Erythroblast (primary cell): ENCODE measurements at regions not wholly inside any gene's neighbourhood (a gene's known extent, or its start where the extent isn't known, plus 50 kb on each side); places are given as distances from the start of the nearest gene placed in this dataset.

Experiments
- GATA1 ChIP-seq: IDR thresholded peaks from 2 replicates; pipeline ENCODE4 v1.6.1; 2011; ENCODE audit warnings: low read depth, mild to moderate bottlenecking, control low read depth, low read length, moderate library complexity
- POLR2A ChIP-seq: IDR thresholded peaks from 2 replicates; pipeline ENCODE4 v1.6.1; 2011; ENCODE audit warnings: mild to moderate bottlenecking, low read length

DNA sequence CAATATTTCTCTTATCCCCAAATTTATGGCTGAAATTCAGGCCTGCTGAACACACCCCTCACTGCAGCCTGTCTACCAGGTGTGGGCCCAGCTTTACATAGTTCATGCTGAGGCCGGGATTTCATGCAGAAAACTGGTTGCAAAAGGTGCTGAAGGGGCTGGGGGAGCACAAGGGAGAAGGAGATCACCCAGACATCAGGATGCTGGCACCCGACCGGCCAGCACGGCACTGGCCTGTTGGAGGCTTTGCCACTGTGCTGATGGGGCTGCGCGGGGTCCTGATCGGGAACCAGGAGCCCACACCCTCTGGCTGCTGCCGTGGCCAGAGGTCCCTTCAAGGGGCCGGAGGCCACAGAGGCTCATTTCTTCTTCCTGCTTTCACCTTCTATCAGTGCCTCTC is 177.9 kb upstream of the C2CD4B start:
- TF ChIP-seq POLR2A: no peak
- no peak for TF ChIP-seq GATA1
